Epidermal melanocyte (primary cell): ENCODE measurements at regions not wholly inside any gene's neighbourhood (a gene's known extent, or its start where the extent isn't known, plus 50 kb on each side); places are given as distances from the start of the nearest gene placed in this dataset.
"Not testable (repeated sequence)": the region's sequence is repeated elsewhere in the genome, so short reads cannot be mapped to it uniquely, and the experiment has no call there.

Experiments
- DNase-seq: peaks from one replicate; pipeline ENCODE4 v3.0.0; 2011; ENCODE audit warnings: low spot score; ENCODE audit not compliant: insufficient read length

DNA sequence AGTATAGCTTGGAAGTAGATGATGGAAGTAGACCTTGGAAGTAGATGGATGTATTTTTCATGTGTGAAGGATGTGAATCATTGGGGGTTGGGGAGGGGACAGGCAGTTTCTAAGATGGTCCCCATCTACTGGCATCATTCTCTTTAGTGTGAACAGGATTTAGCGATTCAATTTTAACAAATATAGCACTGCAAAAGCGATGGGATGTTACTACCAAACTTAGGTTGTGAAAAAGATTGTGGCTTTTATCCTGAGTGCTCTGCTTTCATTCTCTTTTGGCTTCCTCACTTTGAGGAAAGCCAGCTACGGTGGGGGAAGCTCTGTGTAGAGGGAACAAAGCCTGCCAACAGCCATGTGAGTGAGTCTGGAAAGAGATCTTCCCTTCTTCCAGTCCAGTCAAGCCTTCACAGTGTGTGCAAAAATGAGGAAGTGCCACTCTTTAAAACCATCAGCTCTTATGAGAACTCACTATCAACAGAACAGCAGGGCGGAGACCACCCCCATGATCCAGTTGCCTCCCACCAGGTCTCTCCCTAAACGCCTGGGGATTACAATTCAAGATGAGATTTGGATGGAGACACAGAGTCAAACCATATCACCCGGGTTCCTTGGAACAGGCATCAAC, 441.4 kb downstream of the SH3GL2 start:
- DNase-seq, result no peak

DNA sequence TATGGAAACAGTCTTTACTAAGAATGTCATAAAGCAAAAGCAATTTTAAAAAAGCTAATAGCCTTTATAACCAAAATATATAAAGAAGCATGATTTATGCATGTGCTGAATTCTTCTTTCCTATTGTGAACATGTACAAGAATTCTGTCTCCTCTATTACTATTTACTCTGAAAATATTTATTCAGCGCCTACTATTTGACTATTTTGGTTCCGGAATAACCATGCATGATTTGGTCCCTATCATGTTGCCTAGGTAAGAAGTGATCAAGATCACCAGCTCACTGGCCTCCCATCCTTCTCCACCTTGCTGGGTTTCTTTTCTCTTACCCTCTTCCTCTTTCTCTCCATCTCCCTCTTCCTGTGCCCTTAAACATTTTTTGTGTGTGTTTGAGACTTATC, 443.8 kb downstream of the SH3GL2 start:
- DNase-seq, result no peak

- no peak for DNase-seq
These were observed 444.5 kb downstream of the SH3GL2 start for GRCh38 chr9:18023332-18023731.

- DNase-seq, result no peak
These were observed 441.3 kb upstream of the ADAMTSL1 start for GRCh38 chr9:18032636-18033035.

DNA sequence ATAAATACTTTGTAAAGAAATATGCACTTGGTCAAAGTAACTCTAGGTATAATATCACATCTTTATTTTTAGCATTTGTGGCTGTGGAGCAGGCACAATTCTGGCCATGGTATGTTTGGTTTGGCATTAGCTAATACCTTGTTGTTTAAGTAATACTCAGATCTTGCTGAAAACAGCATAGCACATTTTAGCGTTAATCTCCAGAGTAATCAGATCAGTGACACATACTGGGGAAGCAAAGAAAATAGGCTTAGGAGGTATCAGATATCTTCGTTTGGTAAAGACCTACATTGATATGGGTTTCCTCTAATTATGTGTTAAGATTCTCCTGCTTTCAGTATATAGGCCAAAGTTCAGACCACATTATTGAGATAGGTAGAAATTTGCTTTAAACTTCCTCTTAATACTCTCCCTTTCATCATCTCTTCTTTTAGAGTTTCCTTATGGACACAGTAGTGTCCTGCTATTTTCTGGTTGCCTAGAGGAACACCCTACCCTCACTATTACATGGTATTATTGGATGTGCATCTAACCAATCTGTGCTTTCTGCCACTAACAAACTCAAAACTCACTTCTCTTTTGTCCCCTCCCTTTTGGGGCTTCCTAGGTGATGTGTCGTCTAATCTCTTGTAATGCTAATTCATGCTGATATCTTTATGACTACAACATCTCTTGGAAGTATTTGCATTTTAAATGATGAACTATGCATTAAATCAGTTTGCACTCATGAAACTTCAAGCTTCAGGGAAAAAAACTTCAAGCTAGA, 437.3 kb upstream of the ADAMTSL1 start:
- no peak for DNase-seq

DNA sequence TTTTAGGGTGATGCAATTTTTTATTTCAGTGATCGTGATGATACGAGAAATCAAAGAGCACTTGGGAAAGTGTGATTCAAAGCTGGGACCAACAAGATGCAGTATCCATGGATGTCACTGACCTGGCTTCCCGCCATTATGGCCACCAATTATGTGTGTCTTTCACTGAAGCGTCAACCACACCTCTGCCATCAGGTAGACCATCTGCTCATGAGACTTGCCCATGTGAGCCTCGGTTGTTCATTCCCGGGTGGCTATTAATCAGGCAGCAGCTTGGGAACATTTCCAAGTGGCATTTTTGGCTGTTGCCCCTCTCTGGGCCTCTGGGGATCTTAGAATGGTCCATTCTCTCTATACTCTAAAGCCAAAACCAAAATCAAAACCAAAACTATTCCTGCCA, 436.0 kb upstream of the ADAMTSL1 start:
- DNase-seq, result no peak

DNA sequence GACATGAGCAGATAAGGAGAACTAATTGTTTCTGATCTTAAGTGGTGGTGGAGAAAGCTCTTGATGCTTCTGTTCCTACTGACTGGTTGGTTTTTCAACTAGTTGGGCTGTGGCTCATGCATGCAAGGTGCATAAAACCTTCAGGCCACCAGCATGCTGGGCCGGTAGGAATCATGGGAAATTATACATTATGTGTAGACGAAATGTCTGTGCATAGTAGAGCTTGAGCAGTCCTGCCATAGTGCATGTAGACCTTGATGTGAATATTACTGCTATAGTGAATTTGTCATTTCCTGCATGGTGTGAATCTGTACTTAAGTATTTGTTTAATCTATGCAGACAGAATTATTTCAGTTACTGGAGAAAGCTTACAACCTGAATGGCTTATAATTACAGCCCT, 433.6 kb upstream of the ADAMTSL1 start:
- DNase-seq, result no peak

DNA sequence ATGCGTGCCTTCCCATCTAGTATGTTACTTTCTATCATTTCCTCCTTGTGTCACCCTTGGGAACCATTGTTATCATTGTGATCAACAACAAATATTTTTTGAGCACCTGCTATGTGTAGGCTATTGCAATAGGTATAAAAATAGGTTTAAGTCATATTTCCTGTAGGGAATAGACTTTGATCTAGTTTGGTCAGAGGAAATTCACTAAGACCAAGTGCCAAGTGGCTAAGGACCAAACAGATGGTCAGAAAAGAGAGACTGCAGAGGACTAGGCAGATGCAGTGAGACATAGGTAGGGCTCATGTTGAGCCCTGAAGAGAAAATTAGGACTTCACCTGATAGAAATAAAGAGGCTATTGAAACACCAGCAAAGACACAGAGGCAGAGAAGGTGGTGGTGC, 430.0 kb upstream of the ADAMTSL1 start:
- no peak for DNase-seq

DNA sequence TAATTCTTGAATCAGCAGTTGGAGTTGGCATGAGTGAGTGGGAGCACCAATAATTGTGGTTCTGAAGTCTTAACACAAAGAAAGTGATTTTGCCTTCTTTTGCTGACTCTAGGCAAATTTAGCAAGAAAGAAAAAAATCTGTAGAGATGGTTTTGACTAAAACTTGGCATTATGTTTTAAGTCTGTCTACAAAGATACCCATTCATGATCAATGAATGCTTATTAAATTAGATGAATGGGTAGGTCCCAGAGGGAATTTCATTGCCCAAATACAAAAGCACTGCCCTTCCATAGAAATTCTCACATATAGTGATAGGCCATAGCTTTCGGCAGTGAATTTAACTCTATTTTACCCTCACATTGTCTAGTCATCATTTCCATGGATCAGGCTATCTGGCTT, 428.6 kb upstream of the ADAMTSL1 start:
- peak; percentile 41 for DNase-seq

GRCh38 chr9:18046068-18046467, 427.9 kb upstream of the ADAMTSL1 start:
- DNase-seq, result no peak

- no peak for DNase-seq
These were observed 422.3 kb upstream of the ADAMTSL1 start for GRCh38 chr9:18051638-18052037.

DNA sequence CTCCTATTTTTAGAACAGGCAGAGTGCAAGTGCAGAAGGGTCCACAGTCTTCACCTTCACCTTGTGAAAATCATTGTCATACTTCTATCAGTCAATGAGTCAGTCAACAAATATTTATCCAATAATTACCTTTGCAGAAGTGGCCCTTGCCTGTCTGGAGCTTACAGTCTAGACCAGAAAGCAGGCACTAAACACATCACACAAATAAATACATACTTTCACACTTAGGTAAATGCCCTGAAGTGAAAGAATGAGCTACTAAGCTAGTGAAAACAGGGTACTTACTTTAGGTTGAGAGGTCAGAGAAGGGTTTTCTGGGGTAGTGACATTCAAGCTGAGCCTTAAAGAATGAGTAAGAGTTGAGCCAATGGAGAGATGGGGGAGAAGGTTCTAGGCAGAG, 421.9 kb upstream of the ADAMTSL1 start:
- no peak for DNase-seq

- DNase-seq, result no peak
These were observed 417.5 kb upstream of the ADAMTSL1 start for GRCh38 chr9:18056269-18056992.

DNA sequence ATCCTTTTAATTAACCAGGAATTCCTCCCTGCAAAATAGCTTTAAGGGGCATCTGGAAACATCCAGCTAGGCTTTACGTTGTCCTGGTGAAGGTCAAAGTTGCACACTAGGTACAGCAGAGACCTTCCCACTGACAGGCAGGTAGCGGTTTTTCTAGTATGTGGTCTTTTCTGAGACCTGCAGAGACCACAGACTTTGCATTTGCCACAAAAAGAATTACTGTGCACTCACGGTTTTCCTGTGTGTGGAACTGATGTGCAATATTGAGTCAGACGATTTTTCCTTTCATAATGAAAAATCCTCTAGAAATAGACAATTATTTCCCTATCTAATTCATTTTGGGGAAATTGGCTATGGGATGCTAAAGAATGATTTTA, 417.0 kb upstream of the ADAMTSL1 start:
- no peak for DNase-seq

DNA sequence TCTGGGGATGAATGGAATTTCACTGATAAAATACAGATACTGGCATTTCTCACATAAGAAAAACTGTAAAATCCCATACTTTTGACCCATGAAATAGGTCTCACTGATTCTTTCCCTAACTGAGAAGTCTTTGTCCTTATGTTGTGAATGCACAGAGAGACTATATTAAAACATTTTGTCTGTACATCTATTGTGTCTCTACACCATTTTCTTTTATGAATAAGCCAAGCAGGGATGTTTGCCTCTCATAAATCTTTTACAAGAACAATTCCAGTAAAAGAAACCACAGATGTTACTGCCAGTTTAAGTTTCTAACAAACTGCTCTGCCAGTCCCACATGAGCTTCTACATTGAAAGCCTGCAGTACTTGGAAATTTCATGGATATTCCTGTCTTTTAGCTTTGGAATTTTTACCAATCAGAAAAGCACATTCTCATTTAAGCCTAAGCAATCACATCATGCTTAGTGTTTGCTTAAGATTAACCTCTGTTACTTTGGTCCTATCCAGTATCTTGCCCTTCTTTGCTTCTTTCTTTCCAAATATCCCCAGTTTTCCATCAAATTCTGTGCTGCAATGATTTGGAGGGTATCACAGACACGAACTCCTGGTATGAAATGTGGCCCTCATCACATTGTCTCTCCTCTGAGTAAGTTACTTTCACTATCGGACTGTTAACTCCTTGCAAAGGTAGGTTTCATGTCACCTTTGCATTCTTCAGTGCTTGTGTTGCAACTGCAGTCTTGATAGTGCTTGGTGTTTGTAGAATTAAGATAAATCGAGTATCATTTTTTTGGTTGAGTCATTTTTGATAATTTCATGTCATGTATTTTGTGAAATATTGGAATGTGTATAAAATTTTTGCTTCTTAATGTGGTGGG, 415.1 kb upstream of the ADAMTSL1 start:
- no peak for DNase-seq

- DNase-seq, result no peak
These were observed 414.5 kb upstream of the ADAMTSL1 start for GRCh38 chr9:18059447-18059846.

- DNase-seq, result no peak
These were observed 413.6 kb upstream of the ADAMTSL1 start for GRCh38 chr9:18060269-18060934.

DNA sequence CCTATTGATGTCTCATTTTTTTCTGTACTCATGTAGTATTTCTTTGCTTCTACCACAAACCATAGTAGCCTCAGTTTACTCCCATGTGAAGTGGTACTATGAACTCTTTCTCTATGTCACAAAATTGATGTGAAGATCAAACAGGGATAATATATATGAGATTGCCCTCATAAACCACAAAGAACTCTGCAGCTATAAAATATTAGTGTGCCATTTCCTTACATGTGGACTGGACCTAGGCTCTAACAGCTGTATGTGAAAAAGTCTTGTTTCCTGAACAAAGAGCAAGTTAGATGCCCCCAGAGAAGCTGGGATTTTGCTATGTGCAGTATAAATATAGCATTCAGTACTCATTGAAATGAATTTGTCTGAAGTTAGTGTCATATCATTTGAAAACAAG, 412.6 kb upstream of the ADAMTSL1 start:
- no peak for DNase-seq

GRCh38 chr9:18061856-18062255, 412.1 kb upstream of the ADAMTSL1 start:
- DNase-seq, result no peak

DNA sequence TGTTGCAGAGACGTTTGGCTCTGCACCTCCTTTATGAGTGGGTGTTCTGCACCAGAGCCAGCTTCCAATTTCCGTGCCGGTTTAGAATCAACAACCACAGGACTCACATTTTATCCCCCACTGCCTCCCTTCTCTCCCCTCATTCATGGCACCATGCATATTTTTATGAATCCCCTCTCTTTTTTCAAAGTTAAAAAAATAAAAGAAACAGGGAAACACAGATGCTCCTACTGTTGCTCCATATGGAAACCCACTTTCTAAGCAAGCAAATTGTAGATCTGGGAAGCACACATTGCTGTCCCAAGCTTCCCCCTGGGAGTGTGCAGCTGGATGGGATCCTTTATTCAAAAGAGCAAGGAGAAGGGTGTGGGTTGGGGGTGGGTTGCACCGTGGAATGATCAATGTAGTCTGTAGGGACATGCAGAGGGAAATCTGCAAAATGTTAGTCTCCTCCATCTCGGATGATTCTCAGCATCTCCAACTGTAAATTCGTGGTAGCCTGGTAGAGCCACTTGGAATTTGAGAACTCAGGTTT, 410.0 kb upstream of the ADAMTSL1 start:
- no peak for DNase-seq

- DNase-seq, result not testable (repeated sequence)
These were observed 407.3 kb upstream of the ADAMTSL1 start for GRCh38 chr9:18066608-18067007.
